ENCODE measurements at regions not wholly inside any gene's neighbourhood (a gene's known extent, or its start where the extent isn't known, plus 50 kb on each side); places are given as distances from the start of the nearest gene placed in this dataset.
"Not testable (repeated sequence)": the region's sequence is repeated elsewhere in the genome, so short reads cannot be mapped to it uniquely, and the experiment has no call there.

- DNase-seq (ENCODE audit: low read depth in 2 of 2): no peak
Measured at GRCh38 chr3:110974902-110975301, 96.7 kb upstream of the NECTIN3 start.

DNA sequence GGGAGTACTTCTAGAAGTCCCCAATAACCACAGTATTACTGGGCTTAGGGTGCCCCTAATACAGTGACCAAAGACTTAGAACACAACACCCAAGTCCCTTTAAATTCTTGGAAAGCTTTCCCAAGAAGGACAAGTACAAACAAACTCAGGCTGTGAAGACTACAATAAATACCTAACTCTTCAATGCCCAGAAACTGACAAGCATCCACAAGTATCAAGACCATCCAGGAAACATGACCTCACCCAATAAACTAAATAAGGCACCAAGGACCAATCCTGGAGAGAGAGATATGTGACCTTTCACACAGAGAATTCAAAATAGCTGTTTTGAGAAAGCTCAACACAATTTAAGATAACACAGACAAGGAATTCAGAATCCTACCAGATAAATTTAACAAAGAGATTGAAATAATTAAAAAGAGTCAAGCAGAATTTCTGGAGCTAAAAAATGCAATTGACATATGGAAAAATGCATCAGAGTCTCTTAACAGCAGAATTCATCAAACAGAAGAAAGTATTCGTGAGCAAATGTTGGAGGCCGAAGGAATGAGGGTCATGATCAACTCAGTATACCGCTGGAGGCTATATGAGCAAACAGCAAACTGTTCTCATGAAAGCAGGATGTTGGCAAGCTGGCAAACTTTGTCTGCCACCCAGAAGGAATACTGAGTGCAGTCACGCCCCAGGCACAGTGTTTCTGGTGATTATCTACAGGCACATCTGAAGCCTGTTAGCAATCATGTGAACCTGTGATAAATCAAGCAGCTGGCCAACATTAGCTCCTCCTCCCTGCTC lies 87.0 kb upstream of the NECTIN3 start:
- no peak for DNase-seq (ENCODE audit: low read depth in 2 of 2)

- no peak for DNase-seq (ENCODE audit: low read depth in 2 of 2)
Measured at GRCh38 chr3:110989446-110989845, 82.2 kb upstream of the NECTIN3 start.

DNA sequence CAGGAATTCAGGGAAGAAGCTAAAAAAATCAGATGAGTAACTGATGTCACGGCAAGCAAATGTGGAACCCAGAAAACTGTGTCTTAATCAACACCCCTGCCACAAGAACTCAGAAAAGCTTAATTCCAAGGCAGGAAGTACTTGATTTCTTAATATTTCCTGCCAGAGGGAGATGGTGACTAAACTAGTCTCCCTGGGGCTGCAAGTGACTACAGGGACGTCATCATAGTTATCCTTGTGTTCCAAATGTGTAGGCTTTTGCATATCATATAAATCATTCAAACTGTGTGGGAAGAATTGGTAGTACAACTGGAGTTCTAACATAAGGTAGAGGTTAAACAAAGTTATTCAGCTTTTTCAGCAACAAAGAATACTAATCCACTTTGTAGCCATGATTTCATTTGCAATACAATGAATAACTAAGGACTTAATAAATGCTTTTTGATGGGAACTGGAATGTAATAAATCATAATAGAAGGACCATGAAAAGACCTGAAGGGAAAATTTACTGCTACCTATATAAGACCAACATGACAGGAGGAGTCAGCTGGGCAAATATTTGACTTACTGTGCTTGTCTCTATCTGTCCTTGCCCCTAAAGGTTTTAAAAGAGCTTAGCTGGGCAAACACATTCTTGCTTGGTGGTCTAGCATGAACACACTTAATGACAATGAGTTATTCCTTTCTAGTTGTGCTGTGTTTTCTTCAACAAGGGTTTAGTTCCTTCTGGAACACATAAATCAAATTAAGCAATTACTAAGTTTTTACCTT lies 76.0 kb upstream of the NECTIN3 start:
- peak in 1 of 2 donors; percentile 2 for DNase-seq (ENCODE audit: low read depth in 2 of 2)

GRCh38 chr3:110998766-110999165 lies 72.8 kb upstream of the NECTIN3 start:
- not testable (repeated sequence) for DNase-seq (ENCODE audit: low read depth in 2 of 2)

DNA sequence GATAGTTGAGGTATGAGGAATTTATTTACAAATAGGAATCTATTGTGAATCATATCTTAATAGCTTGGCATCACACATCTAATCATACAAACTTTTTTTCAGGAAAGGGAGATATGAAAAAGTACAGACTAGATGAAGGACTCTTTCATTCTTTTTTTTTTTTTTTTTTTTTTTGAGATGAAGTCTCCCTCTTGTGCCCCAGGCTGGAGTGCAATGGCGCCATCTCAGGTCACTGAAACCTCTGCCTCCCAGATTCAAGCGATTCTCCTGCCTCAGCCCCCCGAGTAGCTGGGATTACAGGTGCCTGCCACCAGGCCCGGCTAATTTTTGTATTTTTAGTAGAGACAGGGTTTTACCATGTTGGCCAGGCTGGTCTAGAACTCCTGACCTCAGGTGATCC lies 65.1 kb upstream of the NECTIN3 start:
- not testable (repeated sequence) for DNase-seq (ENCODE audit: low read depth in 2 of 2)

- peak in 1 of 2 donors; percentile 11 for DNase-seq (ENCODE audit: low read depth in 2 of 2)
Measured at GRCh38 chr3:111012388-111013248, 59.0 kb upstream of the NECTIN3 start.
